ENCODE measurements at regions not wholly inside any gene's neighbourhood (a gene's known extent, or its start where the extent isn't known, plus 50 kb on each side); places are given as distances from the start of the nearest gene placed in this dataset.

GRCh38 chr13:85247780-85248179 is 551.4 kb downstream of the SLITRK6 start:
- Histone ChIP-seq H3K27ac (ENCODE audit: low read depth, low read length, severe bottlenecking) (no peak overlapping the region), H3K4me1 (ENCODE audit: control insufficient read depth, insufficient read depth, low read length, poor library complexity, severe bottlenecking) (no peaks in the 10 kb centered on the region), H3K9me3 (ENCODE audit: control insufficient read depth, low read length) (no peaks in the 10 kb centered on the region), H3K36me3 (ENCODE audit: control insufficient read depth, insufficient read depth, low read length) (no peaks in the 10 kb centered on the region), H3K4me3 (ENCODE audit: extremely low read depth, insufficient read depth, low read length, poor library complexity, severe bottlenecking) (no peak overlapping the region)
- 67% methylated on average over 1 of the region's 3 CpGs; no CpG with 5 or more reads in 1 of the 2 experiments for WGBS, 2 experiments (ENCODE audit: insufficient coverage in 2 of 2)

GRCh38 chr13:85243831-85244230 is 555.4 kb downstream of the SLITRK6 start:
- H3K36me3 ChIP-seq (ENCODE audit: control insufficient read depth, insufficient read depth, low read length) = no peaks in the 10 kb centered on the region
- H3K9me3 ChIP-seq (ENCODE audit: control insufficient read depth, low read length) = no peaks in the 10 kb centered on the region
- WGBS, 2 experiments (ENCODE audit: insufficient coverage in 2 of 2) = 100% methylated on average over 1 of the region's 2 CpGs
- no peak overlapping the region for H3K4me3 ChIP-seq (ENCODE audit: extremely low read depth, insufficient read depth, low read length, poor library complexity, severe bottlenecking)
- no peaks in the 10 kb centered on the region for H3K4me1 ChIP-seq (ENCODE audit: control insufficient read depth, insufficient read depth, low read length, poor library complexity, severe bottlenecking)
- H3K27ac ChIP-seq (ENCODE audit: low read depth, low read length, severe bottlenecking) = no peak overlapping the region

GRCh38 chr13:85241060-85241459 is 558.2 kb downstream of the SLITRK6 start:
- Histone ChIP-seq H3K9me3 (ENCODE audit: control insufficient read depth, low read length) (no peaks in the 10 kb centered on the region), H3K36me3 (ENCODE audit: control insufficient read depth, insufficient read depth, low read length) (no peaks in the 10 kb centered on the region), H3K27ac (ENCODE audit: low read depth, low read length, severe bottlenecking) (no peak overlapping the region), H3K4me3 (ENCODE audit: extremely low read depth, insufficient read depth, low read length, poor library complexity, severe bottlenecking) (no peak overlapping the region), H3K4me1 (ENCODE audit: control insufficient read depth, insufficient read depth, low read length, poor library complexity, severe bottlenecking) (peaks cover 3% of the 10 kb centered on the region)
- no CpG with 5 or more reads among the region's 2 CpGs for WGBS, 2 experiments (ENCODE audit: insufficient coverage in 2 of 2)

GRCh38 chr13:85236413-85236812 is 562.8 kb downstream of the SLITRK6 start:
- no peak overlapping the region for H3K27ac ChIP-seq (ENCODE audit: low read depth, low read length, severe bottlenecking)
- H3K36me3 ChIP-seq (ENCODE audit: control insufficient read depth, insufficient read depth, low read length) = no peaks in the 10 kb centered on the region
- no peak overlapping the region for H3K4me3 ChIP-seq (ENCODE audit: extremely low read depth, insufficient read depth, low read length, poor library complexity, severe bottlenecking)
- H3K4me1 ChIP-seq (ENCODE audit: control insufficient read depth, insufficient read depth, low read length, poor library complexity, severe bottlenecking) = peaks cover 3% of the 10 kb centered on the region
- no peaks in the 10 kb centered on the region for H3K9me3 ChIP-seq (ENCODE audit: control insufficient read depth, low read length)
- WGBS, 2 experiments (ENCODE audit: insufficient coverage in 2 of 2) = no CpG with 5 or more reads among the region's 1 CpG

- H3K4me1 ChIP-seq (ENCODE audit: control insufficient read depth, insufficient read depth, low read length, poor library complexity, severe bottlenecking) = no peaks in the 10 kb centered on the region
- no peaks in the 10 kb centered on the region for H3K9me3 ChIP-seq (ENCODE audit: control insufficient read depth, low read length)
- H3K27ac ChIP-seq (ENCODE audit: low read depth, low read length, severe bottlenecking) = no peak overlapping the region
- H3K4me3 ChIP-seq (ENCODE audit: extremely low read depth, insufficient read depth, low read length, poor library complexity, severe bottlenecking) = no peak overlapping the region
- H3K36me3 ChIP-seq (ENCODE audit: control insufficient read depth, insufficient read depth, low read length) = no peaks in the 10 kb centered on the region
- 80 to 83% methylated on average over 1 of the region's 4 CpGs for WGBS, 2 experiments (ENCODE audit: insufficient coverage in 2 of 2)
Measured at GRCh38 chr13:85230691-85231093, 568.5 kb downstream of the SLITRK6 start.

- H3K4me1 ChIP-seq (ENCODE audit: control insufficient read depth, insufficient read depth, low read length, poor library complexity, severe bottlenecking) = no peaks in the 10 kb centered on the region
- no peak overlapping the region for H3K27ac ChIP-seq (ENCODE audit: low read depth, low read length, severe bottlenecking)
- no peaks in the 10 kb centered on the region for H3K9me3 ChIP-seq (ENCODE audit: control insufficient read depth, low read length)
- no peaks in the 10 kb centered on the region for H3K36me3 ChIP-seq (ENCODE audit: control insufficient read depth, insufficient read depth, low read length)
- no CpG with 5 or more reads among the region's 2 CpGs for WGBS, 2 experiments (ENCODE audit: insufficient coverage in 2 of 2)
- no peak overlapping the region for H3K4me3 ChIP-seq (ENCODE audit: extremely low read depth, insufficient read depth, low read length, poor library complexity, severe bottlenecking)
Measured at GRCh38 chr13:85228692-85229091, 570.5 kb downstream of the SLITRK6 start.

GRCh38 chr13:85223883-85224656 is 575.1 kb downstream of the SLITRK6 start:
- WGBS, 2 experiments (ENCODE audit: insufficient coverage in 2 of 2) = 88 to 100% methylated on average over 1 to 4 of the region's 4 CpGs
- H3K4me1 ChIP-seq (ENCODE audit: control insufficient read depth, insufficient read depth, low read length, poor library complexity, severe bottlenecking) = no peaks in the 10 kb centered on the region
- H3K36me3 ChIP-seq (ENCODE audit: control insufficient read depth, insufficient read depth, low read length) = no peaks in the 10 kb centered on the region
- no peak overlapping the region for H3K27ac ChIP-seq (ENCODE audit: low read depth, low read length, severe bottlenecking)
- no peak overlapping the region for H3K4me3 ChIP-seq (ENCODE audit: extremely low read depth, insufficient read depth, low read length, poor library complexity, severe bottlenecking)
- H3K9me3 ChIP-seq (ENCODE audit: control insufficient read depth, low read length) = no peaks in the 10 kb centered on the region

- no peaks in the 10 kb centered on the region for H3K4me1 ChIP-seq (ENCODE audit: control insufficient read depth, insufficient read depth, low read length, poor library complexity, severe bottlenecking)
- no peaks in the 10 kb centered on the region for H3K9me3 ChIP-seq (ENCODE audit: control insufficient read depth, low read length)
- no peaks in the 10 kb centered on the region for H3K36me3 ChIP-seq (ENCODE audit: control insufficient read depth, insufficient read depth, low read length)
- no peak overlapping the region for H3K27ac ChIP-seq (ENCODE audit: low read depth, low read length, severe bottlenecking)
- no peak overlapping the region for H3K4me3 ChIP-seq (ENCODE audit: extremely low read depth, insufficient read depth, low read length, poor library complexity, severe bottlenecking)
Measured at GRCh38 chr13:85216576-85216975, 582.6 kb downstream of the SLITRK6 start.

- no peak overlapping the region for H3K4me3 ChIP-seq (ENCODE audit: extremely low read depth, insufficient read depth, low read length, poor library complexity, severe bottlenecking)
- no peaks in the 10 kb centered on the region for H3K36me3 ChIP-seq (ENCODE audit: control insufficient read depth, insufficient read depth, low read length)
- no peaks in the 10 kb centered on the region for H3K4me1 ChIP-seq (ENCODE audit: control insufficient read depth, insufficient read depth, low read length, poor library complexity, severe bottlenecking)
- WGBS, 2 experiments (ENCODE audit: insufficient coverage in 2 of 2) = no CpG with 5 or more reads among the region's 2 CpGs
- no peak overlapping the region for H3K27ac ChIP-seq (ENCODE audit: low read depth, low read length, severe bottlenecking)
- H3K9me3 ChIP-seq (ENCODE audit: control insufficient read depth, low read length) = no peaks in the 10 kb centered on the region
Measured at GRCh38 chr13:85212692-85213091, 586.5 kb downstream of the SLITRK6 start.

- WGBS, 2 experiments (ENCODE audit: insufficient coverage in 2 of 2) = 93 to 98% methylated on average over 24 to 40 of the region's 53 CpGs
- H3K36me3 ChIP-seq (ENCODE audit: control insufficient read depth, insufficient read depth, low read length) = no peaks in the 10 kb centered on the region
- peaks cover 5% of the 10 kb centered on the region for H3K9me3 ChIP-seq (ENCODE audit: control insufficient read depth, low read length)
- no peaks in the 10 kb centered on the region for H3K4me1 ChIP-seq (ENCODE audit: control insufficient read depth, insufficient read depth, low read length, poor library complexity, severe bottlenecking)
- H3K4me3 ChIP-seq (ENCODE audit: extremely low read depth, insufficient read depth, low read length, poor library complexity, severe bottlenecking) = no peak overlapping the region
- H3K27ac ChIP-seq (ENCODE audit: low read depth, low read length, severe bottlenecking) = no peak overlapping the region
Measured at GRCh38 chr13:85204668-85205344, 594.4 kb downstream of the SLITRK6 start.

- H3K4me1 ChIP-seq (ENCODE audit: control insufficient read depth, insufficient read depth, low read length, poor library complexity, severe bottlenecking) = no peaks in the 10 kb centered on the region
- peak overlapping the region; percentile 73 for H3K27ac ChIP-seq (ENCODE audit: low read depth, low read length, severe bottlenecking)
- H3K4me3 ChIP-seq (ENCODE audit: extremely low read depth, insufficient read depth, low read length, poor library complexity, severe bottlenecking) = no peak overlapping the region
- 62 to 63% methylated on average over 1 of the region's 1 CpG for WGBS, 2 experiments (ENCODE audit: insufficient coverage in 2 of 2)
- peaks cover 18% of the 10 kb centered on the region for H3K9me3 ChIP-seq (ENCODE audit: control insufficient read depth, low read length)
- H3K36me3 ChIP-seq (ENCODE audit: control insufficient read depth, insufficient read depth, low read length) = no peaks in the 10 kb centered on the region
Measured at GRCh38 chr13:85197431-85197830, 601.8 kb downstream of the SLITRK6 start.

Data from mesodermal cell (in vitro differentiated cells).